ENCODE measurements at regions not wholly inside any gene's neighbourhood (a gene's known extent, or its start where the extent isn't known, plus 50 kb on each side); places are given as distances from the start of the nearest gene placed in this dataset.

DNA sequence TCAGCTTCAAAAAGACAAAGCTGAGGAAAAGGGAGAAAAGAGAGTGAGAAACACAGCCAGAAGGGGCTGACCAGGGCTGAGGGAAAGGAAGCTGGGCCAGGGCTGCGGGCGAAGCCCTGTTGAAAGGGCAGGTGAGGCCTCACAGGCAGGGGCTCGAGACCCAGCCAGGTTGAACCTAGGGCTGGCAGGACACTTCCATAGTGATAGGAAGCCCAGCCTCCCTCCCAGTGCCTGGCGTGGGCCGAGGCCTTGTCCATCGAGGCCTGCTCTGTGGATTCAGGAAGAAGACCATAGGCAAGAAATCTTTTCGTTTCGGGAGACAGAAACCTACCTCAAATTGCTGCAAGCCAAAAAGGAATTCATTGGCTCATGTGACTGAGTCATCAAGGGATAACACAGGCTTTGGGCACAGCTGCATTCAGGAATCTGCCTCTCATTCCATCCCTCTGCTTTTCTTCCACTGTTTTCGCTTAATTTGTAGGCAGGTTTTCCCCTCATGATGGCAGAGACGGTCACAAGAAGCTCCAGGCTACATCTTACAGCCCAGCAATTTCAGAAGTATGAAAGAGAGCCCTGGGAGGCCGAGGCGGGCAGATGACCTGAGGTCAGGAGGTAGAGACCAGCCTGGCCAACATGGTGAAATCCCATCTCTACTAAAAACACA lies 311.1 kb upstream of the SULF2 start:
- H3K36me3 Mint-ChIP-seq: no peaks in the 10 kb centered on the region
- no peak for ATAC-seq (ENCODE audit: low read depth)
- no peaks in the 10 kb centered on the region for H3K4me1 Mint-ChIP-seq
- peaks cover 8% of the 10 kb centered on the region for H3K27me3 Mint-ChIP-seq
- H3K4me3 Mint-ChIP-seq: no peak overlapping the region
- H3K27ac Mint-ChIP-seq: no peak overlapping the region
- peaks cover 4% of the 10 kb centered on the region for H3K9me3 Mint-ChIP-seq
- no peak for DNase-seq (ENCODE audit: low spot score in 2 of 2)

DNA sequence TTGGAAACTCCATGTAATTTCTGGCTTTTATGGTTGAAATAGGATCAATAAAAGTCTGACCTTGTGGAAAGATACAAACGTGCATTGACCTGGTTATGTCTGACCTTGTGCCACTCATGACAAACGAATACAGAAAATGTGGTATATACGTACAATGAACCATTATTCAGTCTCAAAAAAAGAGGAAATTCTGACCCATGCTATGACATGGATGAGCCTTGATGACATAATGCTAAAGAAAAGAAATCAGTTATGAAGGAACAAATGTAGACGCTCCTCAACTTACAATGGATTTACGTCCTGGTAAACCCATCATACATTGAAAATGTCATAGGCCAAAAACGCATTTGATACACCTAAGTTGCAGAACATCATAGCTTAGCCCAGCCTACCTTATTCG lies 309.7 kb upstream of the SULF2 start:
- Mint-ChIP-seq H3K27ac (no peak overlapping the region), H3K27me3 (peaks cover 6% of the 10 kb centered on the region), H3K4me3 (no peak overlapping the region), H3K36me3 (no peaks in the 10 kb centered on the region), H3K4me1 (no peaks in the 10 kb centered on the region), H3K9me3 (peaks cover 4% of the 10 kb centered on the region)
- DNase-seq (ENCODE audit: low spot score in 2 of 2): no peak
- no peak for ATAC-seq (ENCODE audit: low read depth)

DNA sequence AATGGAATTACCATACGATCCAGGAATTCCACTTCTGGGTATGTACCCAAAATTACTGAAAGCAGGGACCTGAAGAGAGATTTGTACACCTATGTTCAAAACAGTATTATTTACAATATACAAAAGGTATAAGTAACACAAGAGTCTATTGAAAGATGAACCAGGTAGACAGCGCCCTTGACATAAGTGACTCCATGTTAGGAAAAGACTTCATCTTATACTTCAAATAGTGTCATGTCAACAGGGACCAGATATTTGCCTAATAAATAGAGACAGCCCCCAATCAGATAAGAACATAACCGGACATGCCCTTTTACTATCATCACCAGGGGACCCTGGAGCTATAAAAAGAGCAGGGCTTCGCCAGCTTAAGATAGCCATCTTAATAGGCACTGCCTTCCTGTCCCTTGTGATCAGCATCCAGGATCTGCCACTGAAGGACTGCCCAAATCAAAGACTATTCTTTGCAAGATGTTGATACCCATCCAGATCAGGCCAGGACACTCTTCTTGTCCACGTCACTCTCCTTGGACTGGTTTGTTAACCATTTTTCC lies 309.0 kb upstream of the SULF2 start:
- Mint-ChIP-seq H3K9me3 (peaks cover 5% of the 10 kb centered on the region), H3K36me3 (peaks cover 4% of the 10 kb centered on the region)

DNA sequence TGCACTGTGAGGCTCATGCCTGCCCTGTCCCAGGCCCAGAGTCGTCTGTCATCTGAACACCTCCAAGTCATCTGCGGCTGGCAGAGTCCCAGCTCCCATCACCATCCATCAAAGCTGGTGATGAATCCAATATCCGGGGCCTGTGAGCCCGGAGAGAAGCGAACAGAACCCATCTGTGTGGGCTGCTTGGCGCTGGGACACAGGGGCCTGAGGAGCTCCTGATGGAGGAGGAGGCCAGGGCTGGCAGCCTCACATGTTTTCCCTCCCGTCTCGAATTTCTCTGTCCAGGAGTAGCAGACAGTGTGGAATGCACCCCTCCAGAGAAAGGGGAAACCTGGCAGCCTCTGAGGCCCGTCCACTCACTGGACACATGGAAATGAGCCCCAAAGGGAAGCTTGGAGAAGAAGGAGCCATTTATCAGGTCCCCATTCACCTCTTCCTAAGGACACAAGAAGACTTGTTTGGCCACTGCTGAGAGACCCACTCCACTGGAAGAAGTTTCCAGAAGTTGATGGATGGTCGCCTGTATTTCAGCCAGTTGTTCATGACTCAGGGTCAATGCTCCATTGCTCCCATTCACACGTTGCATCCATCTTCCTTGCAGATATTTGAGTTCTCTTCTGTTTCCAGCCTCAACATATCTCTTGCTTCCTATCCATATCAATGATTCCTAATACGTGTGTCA lies 307.5 kb upstream of the SULF2 start:
- Mint-ChIP-seq H3K27ac (no peak overlapping the region), H3K9me3 (peaks cover 4% of the 10 kb centered on the region), H3K27me3 (peaks cover 13% of the 10 kb centered on the region), H3K4me1 (no peaks in the 10 kb centered on the region), H3K4me3 (no peak overlapping the region), H3K36me3 (peaks cover 4% of the 10 kb centered on the region)
- no peak for ATAC-seq (ENCODE audit: low read depth)
- no peak for DNase-seq (ENCODE audit: low spot score in 2 of 2)

More for the DNA sequence above, 309.0 kb upstream of the SULF2 start:
- peaks cover 12% of the 10 kb centered on the region for H3K27me3 Mint-ChIP-seq
- H3K4me1 Mint-ChIP-seq: no peaks in the 10 kb centered on the region
- ATAC-seq (ENCODE audit: low read depth) (no peak), DNase-seq (ENCODE audit: low spot score in 2 of 2) (no peak)
- no peak overlapping the region for H3K27ac Mint-ChIP-seq
- no peak overlapping the region for H3K4me3 Mint-ChIP-seq

DNA sequence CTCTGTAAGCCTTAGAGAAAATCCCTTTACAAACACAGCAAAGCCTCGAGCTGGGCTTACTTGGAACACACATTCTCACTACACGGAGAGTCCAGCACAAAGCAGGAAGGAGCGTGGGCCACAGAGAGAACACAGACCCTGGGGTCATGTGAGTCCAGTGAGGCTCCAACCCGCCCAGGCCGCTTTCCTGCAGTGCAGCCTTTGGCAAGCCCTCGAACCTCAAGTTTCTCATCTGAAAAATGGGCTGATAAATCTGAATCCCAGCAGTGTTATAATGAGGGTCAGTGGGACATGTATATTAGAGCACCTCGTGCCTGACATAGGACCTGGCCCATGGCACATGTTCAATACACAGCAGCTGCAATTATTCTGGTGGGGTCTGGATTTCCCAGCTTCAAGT lies 305.5 kb upstream of the SULF2 start:
- no peaks in the 10 kb centered on the region for H3K4me1 Mint-ChIP-seq
- no peak overlapping the region for H3K27ac Mint-ChIP-seq
- H3K9me3 Mint-ChIP-seq: peaks cover 4% of the 10 kb centered on the region
- no peak for DNase-seq (ENCODE audit: low spot score in 2 of 2)
- no peak for ATAC-seq (ENCODE audit: low read depth)
- no peak overlapping the region for H3K4me3 Mint-ChIP-seq
- H3K36me3 Mint-ChIP-seq: peaks cover 4% of the 10 kb centered on the region
- peaks cover 15% of the 10 kb centered on the region for H3K27me3 Mint-ChIP-seq

- no peak overlapping the region for H3K4me3 Mint-ChIP-seq
- H3K27me3 Mint-ChIP-seq: peaks cover 14% of the 10 kb centered on the region
- no peak overlapping the region for H3K27ac Mint-ChIP-seq
- H3K36me3 Mint-ChIP-seq: peaks cover 4% of the 10 kb centered on the region
- H3K4me1 Mint-ChIP-seq: no peaks in the 10 kb centered on the region
- DNase-seq (ENCODE audit: low spot score in 2 of 2) (no peak), ATAC-seq (ENCODE audit: low read depth) (no peak)
- peaks cover 4% of the 10 kb centered on the region for H3K9me3 Mint-ChIP-seq
Observed at GRCh38 chr20:48090314-48090713, 305.0 kb upstream of the SULF2 start.

GRCh38 chr20:48080583-48080982 lies 295.3 kb upstream of the SULF2 start:
- Mint-ChIP-seq H3K4me3 (no peak overlapping the region), H3K27ac (no peak overlapping the region), H3K9me3 (peaks cover 7% of the 10 kb centered on the region), H3K4me1 (no peaks in the 10 kb centered on the region), H3K27me3 (peaks cover 5% of the 10 kb centered on the region), H3K36me3 (no peaks in the 10 kb centered on the region)
- ATAC-seq (ENCODE audit: low read depth) (no peak), DNase-seq (ENCODE audit: low spot score in 2 of 2) (no peak)

- peaks cover 7% of the 10 kb centered on the region for H3K27me3 Mint-ChIP-seq
- no peak overlapping the region for H3K4me3 Mint-ChIP-seq
- no peaks in the 10 kb centered on the region for H3K4me1 Mint-ChIP-seq
- no peaks in the 10 kb centered on the region for H3K36me3 Mint-ChIP-seq
- ATAC-seq (ENCODE audit: low read depth) (no peak), DNase-seq (ENCODE audit: low spot score in 2 of 2) (no peak)
- peaks cover 3% of the 10 kb centered on the region for H3K9me3 Mint-ChIP-seq
- no peak overlapping the region for H3K27ac Mint-ChIP-seq
Observed at GRCh38 chr20:48079028-48079427, 293.7 kb upstream of the SULF2 start.

GRCh38 chr20:48076747-48077146 lies 291.5 kb upstream of the SULF2 start:
- no peaks in the 10 kb centered on the region for H3K9me3 Mint-ChIP-seq
- no peak overlapping the region for H3K4me3 Mint-ChIP-seq
- ATAC-seq (ENCODE audit: low read depth) (no peak), DNase-seq (ENCODE audit: low spot score in 2 of 2) (no peak)
- H3K27ac Mint-ChIP-seq: no peak overlapping the region
- H3K27me3 Mint-ChIP-seq: peaks cover 7% of the 10 kb centered on the region
- H3K4me1 Mint-ChIP-seq: no peaks in the 10 kb centered on the region
- H3K36me3 Mint-ChIP-seq: no peaks in the 10 kb centered on the region

- Mint-ChIP-seq H3K27me3 (peaks cover 7% of the 10 kb centered on the region), H3K4me3 (no peak overlapping the region), H3K36me3 (no peaks in the 10 kb centered on the region), H3K27ac (no peak overlapping the region), H3K9me3 (no peaks in the 10 kb centered on the region), H3K4me1 (no peaks in the 10 kb centered on the region)
- ATAC-seq (ENCODE audit: low read depth) (no peak), DNase-seq (ENCODE audit: low spot score in 2 of 2) (no peak)
Observed at GRCh38 chr20:48076247-48076646, 291.0 kb upstream of the SULF2 start.

GRCh38 chr20:48075591-48076174 lies 290.4 kb upstream of the SULF2 start:
- Mint-ChIP-seq H3K4me3 (no peak overlapping the region), H3K27ac (no peak overlapping the region), H3K27me3 (peaks cover 7% of the 10 kb centered on the region), H3K4me1 (no peaks in the 10 kb centered on the region), H3K9me3 (no peaks in the 10 kb centered on the region), H3K36me3 (no peaks in the 10 kb centered on the region)
- DNase-seq (ENCODE audit: low spot score in 2 of 2): no peak
- no peak for ATAC-seq (ENCODE audit: low read depth)

DNA sequence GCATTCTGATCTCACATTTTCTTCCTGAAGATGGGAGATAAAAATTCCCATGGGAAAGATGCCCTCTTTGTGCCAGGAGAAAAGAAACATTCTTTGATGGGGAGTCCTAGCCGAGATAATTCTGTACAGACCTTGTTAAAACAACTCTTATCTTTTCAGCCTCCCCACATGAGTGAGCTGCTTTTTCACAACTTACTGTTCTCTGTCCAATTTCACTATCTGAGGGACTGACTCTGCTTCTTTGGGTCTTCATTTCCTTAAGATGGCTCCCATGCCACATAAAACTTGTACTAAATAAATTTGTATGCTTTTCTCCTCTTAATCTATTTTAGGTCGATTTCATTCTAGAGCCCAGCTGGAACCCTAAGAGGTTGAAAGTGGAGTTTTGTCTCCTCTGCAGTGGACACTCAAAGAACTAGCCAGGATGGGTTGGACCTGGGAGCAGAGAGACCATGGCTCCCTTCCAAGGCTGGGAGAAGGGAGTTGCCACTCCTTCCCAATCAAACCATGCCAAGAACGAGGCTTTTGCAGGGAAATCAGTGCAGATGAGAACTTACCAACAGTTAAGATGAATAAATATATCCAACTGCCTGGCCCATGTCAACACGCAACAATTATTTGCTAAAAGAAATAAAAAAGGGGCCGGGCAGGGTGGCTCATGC lies 285.8 kb upstream of the SULF2 start:
- DNase-seq (ENCODE audit: low spot score in 2 of 2) (no peak), ATAC-seq (ENCODE audit: low read depth) (no peak)
- H3K4me1 Mint-ChIP-seq: no peaks in the 10 kb centered on the region
- H3K4me3 Mint-ChIP-seq: no peak overlapping the region
- H3K9me3 Mint-ChIP-seq: no peaks in the 10 kb centered on the region
- no peak overlapping the region for H3K27ac Mint-ChIP-seq
- no peaks in the 10 kb centered on the region for H3K36me3 Mint-ChIP-seq
- H3K27me3 Mint-ChIP-seq: peaks cover 3% of the 10 kb centered on the region

DNA sequence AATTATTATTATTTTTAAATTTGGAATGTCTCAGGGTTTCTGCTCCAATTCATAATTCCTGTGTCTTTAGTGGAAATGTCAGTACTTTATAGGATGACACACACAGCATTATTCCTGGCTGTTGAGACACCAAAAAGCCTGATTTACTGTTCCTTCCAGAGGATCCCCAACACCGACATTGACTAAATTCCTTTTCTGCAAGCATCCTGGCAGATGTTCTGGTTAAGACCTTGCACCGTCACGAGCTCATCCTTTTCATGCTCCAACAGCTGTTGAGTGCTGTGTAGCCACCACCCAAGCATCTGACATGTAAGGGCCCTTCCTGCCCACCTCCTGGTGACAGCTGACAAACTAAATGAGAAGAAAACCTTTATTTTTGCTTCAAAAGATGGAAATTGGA lies 284.3 kb upstream of the SULF2 start:
- no peak overlapping the region for H3K27ac Mint-ChIP-seq
- H3K27me3 Mint-ChIP-seq: peaks cover 3% of the 10 kb centered on the region
- H3K36me3 Mint-ChIP-seq: no peaks in the 10 kb centered on the region
- H3K4me3 Mint-ChIP-seq: no peak overlapping the region
- H3K4me1 Mint-ChIP-seq: peaks cover 4% of the 10 kb centered on the region
- no peaks in the 10 kb centered on the region for H3K9me3 Mint-ChIP-seq
- ATAC-seq (ENCODE audit: low read depth): no peak
- DNase-seq (ENCODE audit: low spot score in 2 of 2): no peak

DNA sequence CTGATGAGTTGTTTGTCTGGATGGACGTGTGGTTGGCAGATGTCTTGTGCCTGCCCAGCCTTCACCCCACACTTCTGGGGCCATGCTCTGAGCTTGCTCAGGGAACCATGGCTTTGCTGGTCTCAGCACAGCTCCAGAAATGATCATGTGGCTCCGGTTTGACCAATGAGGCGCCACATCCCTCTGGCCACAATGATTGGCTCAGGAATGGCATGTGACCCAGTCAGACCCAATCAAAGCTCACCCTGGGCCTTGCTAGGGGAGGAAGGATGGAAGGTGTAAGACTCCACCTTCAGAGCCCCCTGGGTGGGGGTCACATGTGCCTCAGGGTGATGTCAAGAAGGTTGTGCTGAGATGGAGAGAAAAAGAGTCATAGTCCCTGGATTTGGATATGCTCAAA lies 281.6 kb upstream of the SULF2 start:
- DNase-seq (ENCODE audit: low spot score in 2 of 2): no peak
- H3K4me1 Mint-ChIP-seq: peaks cover 4% of the 10 kb centered on the region
- peaks cover 2% of the 10 kb centered on the region for H3K27me3 Mint-ChIP-seq
- ATAC-seq (ENCODE audit: low read depth): no peak
- H3K4me3 Mint-ChIP-seq: no peak overlapping the region
- no peaks in the 10 kb centered on the region for H3K36me3 Mint-ChIP-seq
- no peak overlapping the region for H3K27ac Mint-ChIP-seq
- no peaks in the 10 kb centered on the region for H3K9me3 Mint-ChIP-seq

All from memory B cell (primary cell).